Erythroblast (primary cell): ENCODE measurements at regions not wholly inside any gene's neighbourhood (a gene's known extent, or its start where the extent isn't known, plus 50 kb on each side); places are given as distances from the start of the nearest gene placed in this dataset.

Experiments
- GATA1 ChIP-seq: IDR thresholded peaks from 2 replicates; pipeline ENCODE4 v1.6.1; 2011; ENCODE audit warnings: low read depth, mild to moderate bottlenecking, control low read depth, low read length, moderate library complexity
- POLR2A ChIP-seq: IDR thresholded peaks from 2 replicates; pipeline ENCODE4 v1.6.1; 2011; ENCODE audit warnings: mild to moderate bottlenecking, low read length

GRCh38 chr14:86513056-86513455, 983.1 kb downstream of the FLRT2 start:
- TF ChIP-seq POLR2A, result no peak
- TF ChIP-seq GATA1, result no peak
